Ovary (tissue), 3 donors: ENCODE measurements at regions not wholly inside any gene's neighbourhood (a gene's known extent, or its start where the extent isn't known, plus 50 kb on each side); places are given as distances from the start of the nearest gene placed in this dataset.

Experiments
- CTCF ChIP-seq, 3 donors: fragments of 450-650 bp in 2 of 3; fragments of 200-600 bp in 1 of 3; IDR thresholded peaks; one replicate each; pipeline versions ENCODE4 v1.5.1 to v1.8.0; 2016 to 2022; ENCODE audit warnings: antibody characterized with exemption in 3 of 3, mild to moderate bottlenecking in 1 of 3
- EP300 ChIP-seq: sonication (generic); formaldehyde crosslinking; IDR thresholded peaks from one replicate; pipeline ENCODE4 v1.6.1; 2017; ENCODE audit warnings: antibody characterized with exemption
- POLR2A ChIP-seq: fragments of 450-650 bp; IDR thresholded peaks from one replicate; pipeline ENCODE4 v1.6.1; 2017; ENCODE audit warnings: antibody characterized with exemption, mild to moderate bottlenecking, moderate library complexity
- donor health status: DM: no; HTN: no; CAD: no.

DNA sequence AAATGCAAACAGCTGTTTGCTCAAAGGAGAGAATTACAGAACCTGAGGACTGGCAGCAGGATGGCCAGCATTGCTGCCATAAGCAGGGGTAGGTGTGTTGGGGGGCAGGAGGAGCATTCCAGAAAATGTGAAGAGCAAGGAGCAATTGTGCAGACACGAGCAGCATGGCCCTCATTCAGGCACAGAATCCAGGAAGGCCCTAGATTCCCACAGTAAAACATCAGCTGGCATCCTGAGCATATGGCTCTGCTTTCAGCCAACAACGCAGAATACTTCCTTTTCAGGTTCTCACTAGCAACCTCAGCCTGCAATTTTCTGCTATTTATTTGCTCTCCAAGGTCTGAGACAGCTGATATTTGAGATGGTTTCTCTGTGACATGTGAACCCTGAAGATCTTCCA, 243.4 kb upstream of the POU3F2 start:
- TF ChIP-seq POLR2A = no peak
- TF ChIP-seq CTCF (IDR thresholded peaks at IDR 0.05) = no peak
- no peak for TF ChIP-seq EP300
